NOMO-1 treated with dmso at 0.1 percent for 144 hours (cell line): ENCODE measurements at regions not wholly inside any gene's neighbourhood (a gene's known extent, or its start where the extent isn't known, plus 50 kb on each side); places are given as distances from the start of the nearest gene placed in this dataset.

Experiments
- DNase-seq: peaks from one replicate; lab custom pipeline; 2025; ENCODE audit not compliant: unreplicated experiment; lab: John Stamatoyannopoulos, UW

GRCh38 chr7:25959168-25959734 is 192.7 kb upstream of the NFE2L3 start:
- DNase-seq = no peak

- DNase-seq = no peak
Observed at GRCh38 chr7:25963733-25964132, 188.3 kb upstream of the NFE2L3 start.

GRCh38 chr7:25964483-25964991 is 187.5 kb upstream of the NFE2L3 start:
- DNase-seq = no peak

GRCh38 chr7:25965405-25966123 is 186.4 kb upstream of the NFE2L3 start:
- no peak for DNase-seq

GRCh38 chr7:25966469-25966868 is 185.5 kb upstream of the NFE2L3 start:
- DNase-seq = no peak

GRCh38 chr7:25967278-25968204 is 184.5 kb upstream of the NFE2L3 start:
- DNase-seq = peak; percentile 58

- peak; percentile 10 for DNase-seq
Observed at GRCh38 chr7:25968205-25968993, 183.6 kb upstream of the NFE2L3 start.

GRCh38 chr7:25970356-25970755 is 181.6 kb upstream of the NFE2L3 start:
- no peak for DNase-seq

GRCh38 chr7:25970911-25971310 is 181.1 kb upstream of the NFE2L3 start:
- DNase-seq = no peak

GRCh38 chr7:25976630-25977029 is 175.4 kb upstream of the NFE2L3 start:
- DNase-seq = no peak

- DNase-seq = no peak
Observed at GRCh38 chr7:25978466-25978865, 173.5 kb upstream of the NFE2L3 start.

- no peak for DNase-seq
Observed at GRCh38 chr7:25979605-25980004, 172.4 kb upstream of the NFE2L3 start.

- no peak for DNase-seq
Observed at GRCh38 chr7:25982684-25983083, 169.3 kb upstream of the NFE2L3 start.

GRCh38 chr7:25985196-25985595 is 166.8 kb upstream of the NFE2L3 start:
- DNase-seq = no peak

- DNase-seq = no peak
Observed at GRCh38 chr7:25988640-25989039, 163.4 kb upstream of the NFE2L3 start.

GRCh38 chr7:25989140-25989705 is 162.8 kb upstream of the NFE2L3 start:
- no peak for DNase-seq

GRCh38 chr7:25994433-25994994 is 157.5 kb upstream of the NFE2L3 start:
- DNase-seq = no peak

- no peak for DNase-seq
Observed at GRCh38 chr7:25995216-25995615, 156.8 kb upstream of the NFE2L3 start.

- DNase-seq = no peak
Observed at GRCh38 chr7:25996006-25996408, 156.0 kb upstream of the NFE2L3 start.

- no peak for DNase-seq
Observed at GRCh38 chr7:25998499-25998898, 153.5 kb upstream of the NFE2L3 start.
